Large intestine (tissue), 3 donors: ENCODE measurements at regions not wholly inside any gene's neighbourhood (a gene's known extent, or its start where the extent isn't known, plus 50 kb on each side); places are given as distances from the start of the nearest gene placed in this dataset.
"Not testable (repeated sequence)": the region's sequence is repeated elsewhere in the genome, so short reads cannot be mapped to it uniquely, and the experiment has no call there.

Experiments used
- DNase-seq, 2 donors: peaks; one replicate each; pipeline versions ENCODE4 v3.0.0 to v3.0.0-alpha.2; 2013
- H3K27ac ChIP-seq: one replicate; pipeline ENCODE4 v1.5.1; 2013; ENCODE audit warnings: low read length
- H3K27me3 ChIP-seq: 2 replicates; pipeline ENCODE4 v1.6.1; 2013; ENCODE audit warnings: low read length; ENCODE audit not compliant: control insufficient read depth, insufficient read depth
- H3K36me3 ChIP-seq: 2 replicates; pipeline ENCODE4 v1.6.1; 2013; ENCODE audit warnings: low read length; ENCODE audit not compliant: control insufficient read depth, insufficient read depth
- H3K4me1 ChIP-seq: one replicate; pipeline ENCODE4 v1.6.1; 2013; ENCODE audit warnings: low read length; ENCODE audit not compliant: control insufficient read depth, insufficient read depth
- H3K4me3 ChIP-seq: one replicate; pipeline ENCODE4 v1.5.1; 2013; ENCODE audit warnings: low read length
- H3K9me3 ChIP-seq: one replicate; pipeline ENCODE4 v1.6.1; 2013; ENCODE audit warnings: mild to moderate bottlenecking, low read depth, low read length, moderate library complexity; ENCODE audit not compliant: control insufficient read depth
- WGBS: methylation state at CpG from one replicate; pipeline ENCODE4 v1.1.5; 2013; ENCODE audit warnings: low lambda C conversion rate; ENCODE audit not compliant: insufficient coverage; 5-methylcytosine and 5-hydroxymethylcytosine counted together

- H3K27ac ChIP-seq, H3K27me3 ChIP-seq, H3K36me3 ChIP-seq, H3K9me3 ChIP-seq, H3K4me3 ChIP-seq, DNase-seq, H3K4me1 ChIP-seq: not testable (repeated sequence)
- WGBS: 43% methylated on average over 1 of the region's 8 CpGs
Observed at GRCh38 chr4:115975421-115976001, 862.1 kb upstream of the NDST4 start.

DNA sequence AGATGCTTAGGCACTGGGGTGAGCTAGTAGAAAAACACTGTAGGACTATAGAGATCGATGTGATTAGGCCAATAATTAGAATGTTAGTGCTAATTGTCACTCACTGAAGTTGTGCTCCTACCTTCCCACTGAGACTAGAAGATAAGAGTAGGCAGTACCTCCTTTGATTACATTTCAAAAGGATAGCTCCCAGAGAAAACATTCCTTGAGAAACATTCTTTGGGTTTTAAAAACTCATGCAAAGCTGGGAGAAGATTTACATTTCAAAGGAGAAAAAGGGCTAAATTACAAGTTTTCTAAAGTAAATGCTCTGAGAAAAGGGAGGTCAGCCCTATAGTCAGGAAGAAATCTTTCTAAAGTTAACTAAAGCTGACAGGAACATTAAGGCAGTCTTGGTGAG is 860.3 kb upstream of the NDST4 start:
- H3K9me3 ChIP-seq: no peaks in the 10 kb centered on the region
- H3K27ac ChIP-seq: no peak overlapping the region
- DNase-seq: no peak
- H3K36me3 ChIP-seq: no peaks in the 10 kb centered on the region
- H3K4me3 ChIP-seq: no peak overlapping the region
- H3K4me1 ChIP-seq: no peaks in the 10 kb centered on the region
- H3K27me3 ChIP-seq: no peaks in the 10 kb centered on the region
- WGBS: 20% methylated on average over 1 of the region's 1 CpG

DNA sequence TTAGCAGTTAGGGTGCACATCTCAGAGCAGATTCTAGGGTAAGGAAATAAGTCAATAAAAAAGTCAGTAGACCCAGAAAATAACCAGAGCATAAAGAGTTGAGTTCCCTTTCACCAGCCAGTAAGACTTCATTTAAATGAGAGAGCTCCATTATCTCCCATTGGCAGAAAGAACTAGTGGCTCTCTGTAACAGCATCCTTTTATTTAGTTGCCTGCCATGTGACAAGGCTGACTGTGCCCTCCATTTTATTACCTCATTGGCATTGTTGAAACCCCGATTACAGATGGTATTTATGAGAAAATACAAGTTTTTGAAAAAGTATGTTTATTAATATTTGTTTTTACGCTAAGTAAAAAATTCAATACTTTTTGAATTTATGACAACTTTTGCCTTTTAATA is 859.5 kb upstream of the NDST4 start:
- Histone ChIP-seq H3K9me3 (no peaks in the 10 kb centered on the region), H3K27me3 (no peaks in the 10 kb centered on the region), H3K4me3 (no peak overlapping the region), H3K27ac (no peak overlapping the region), H3K4me1 (no peaks in the 10 kb centered on the region), H3K36me3 (no peaks in the 10 kb centered on the region)
- WGBS: 100% methylated on average over 1 of the region's 2 CpGs
- DNase-seq: no peak

DNA sequence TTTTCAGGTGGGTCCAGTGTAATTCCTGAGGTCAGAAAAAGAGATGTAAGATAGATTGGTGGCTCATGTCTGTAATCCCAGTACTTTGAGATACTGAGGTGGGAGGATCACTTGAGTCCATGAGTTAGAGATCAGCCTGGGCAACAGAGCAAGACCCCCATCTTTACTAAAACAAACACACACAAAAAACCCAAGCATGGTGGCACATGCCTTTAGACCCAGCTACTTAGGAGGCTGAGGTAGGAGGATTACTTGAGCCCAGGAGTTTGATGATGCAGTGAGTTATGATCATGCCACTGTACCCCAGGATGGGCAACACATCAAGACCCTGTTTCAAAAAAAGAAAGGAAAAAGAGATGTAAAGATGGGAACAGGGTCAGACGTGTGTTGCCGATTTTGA is 857.4 kb upstream of the NDST4 start:
- no peak overlapping the region for H3K4me3 ChIP-seq
- no peaks in the 10 kb centered on the region for H3K36me3 ChIP-seq
- no peak overlapping the region for H3K27ac ChIP-seq
- H3K27me3 ChIP-seq: no peaks in the 10 kb centered on the region
- no peaks in the 10 kb centered on the region for H3K9me3 ChIP-seq
- WGBS: 90% methylated on average over 2 of the region's 2 CpGs
- no peak for DNase-seq
- H3K4me1 ChIP-seq: no peaks in the 10 kb centered on the region

DNA sequence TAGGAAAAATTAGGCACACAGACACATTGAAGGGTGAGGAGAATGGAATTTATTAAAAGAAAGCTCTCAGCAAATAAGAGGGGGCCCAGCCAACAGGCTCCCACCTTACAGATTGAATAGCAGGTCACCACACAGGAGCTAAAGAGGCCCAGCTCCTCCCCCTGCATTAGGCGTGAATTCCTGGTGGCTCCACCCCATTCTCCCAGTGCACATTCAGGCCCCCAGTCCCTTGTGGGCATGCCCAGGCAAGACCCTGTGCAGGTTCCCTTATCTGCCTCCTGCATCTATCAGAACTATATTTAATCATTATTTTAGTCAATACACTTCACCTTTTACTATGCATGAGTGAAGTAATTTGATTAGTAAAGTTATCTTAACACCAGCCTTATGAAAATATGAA is 856.3 kb upstream of the NDST4 start:
- no peaks in the 10 kb centered on the region for H3K9me3 ChIP-seq
- no peak for DNase-seq
- no CpG with 5 or more reads among the region's 1 CpG for WGBS

GRCh38 chr4:115965588-115965987 is 852.2 kb upstream of the NDST4 start:
- no peak for DNase-seq
- WGBS: 100% methylated on average over 1 of the region's 3 CpGs
- no peaks in the 10 kb centered on the region for H3K4me1 ChIP-seq
- no peaks in the 10 kb centered on the region for H3K9me3 ChIP-seq
- no peaks in the 10 kb centered on the region for H3K36me3 ChIP-seq
- H3K4me3 ChIP-seq: no peak overlapping the region
- H3K27me3 ChIP-seq: no peaks in the 10 kb centered on the region
- no peak overlapping the region for H3K27ac ChIP-seq

More for the DNA sequence above, 856.3 kb upstream of the NDST4 start:
- H3K4me3 ChIP-seq: no peak overlapping the region
- H3K27ac ChIP-seq: no peak overlapping the region
- H3K27me3 ChIP-seq: no peaks in the 10 kb centered on the region
- no peaks in the 10 kb centered on the region for H3K36me3 ChIP-seq
- no peaks in the 10 kb centered on the region for H3K4me1 ChIP-seq

DNA sequence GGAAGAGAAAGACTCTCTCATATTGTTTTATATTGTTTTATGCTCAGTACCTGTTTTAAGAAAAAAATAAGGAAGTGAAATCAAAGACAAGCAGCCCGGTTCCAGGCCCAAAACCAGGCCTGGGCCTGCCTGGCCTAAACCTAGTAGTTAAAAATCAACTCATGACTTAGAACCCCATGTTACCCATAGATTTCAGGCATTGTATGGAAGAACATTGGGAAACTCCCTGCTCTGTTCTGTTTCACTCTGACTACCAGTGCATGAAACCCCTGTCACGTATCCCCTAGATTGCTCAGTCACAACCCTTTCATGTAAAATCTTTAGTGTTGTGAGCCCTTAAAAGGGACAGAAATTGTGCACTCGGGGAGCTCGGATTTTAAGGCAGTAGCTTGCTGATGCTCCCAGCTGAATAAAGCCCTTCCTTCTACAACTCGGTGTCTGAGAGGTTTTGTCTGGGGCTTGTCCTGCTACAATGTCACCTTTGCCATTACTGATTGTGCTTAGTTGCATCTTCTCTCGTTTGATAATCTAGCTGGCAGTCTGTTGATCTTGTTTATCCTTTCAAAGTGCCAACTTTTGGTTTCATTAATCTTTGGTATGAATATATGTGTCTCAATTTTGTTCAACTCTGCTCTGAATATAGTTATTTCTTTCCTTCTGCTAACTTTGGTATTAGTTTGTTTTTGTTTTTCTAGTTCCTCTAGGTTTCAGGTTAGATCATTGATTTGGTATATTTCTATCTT is 842.8 kb upstream of the NDST4 start:
- H3K4me3 ChIP-seq, DNase-seq, H3K9me3 ChIP-seq, H3K27ac ChIP-seq, H3K4me1 ChIP-seq, H3K36me3 ChIP-seq, H3K27me3 ChIP-seq: not testable (repeated sequence)
- WGBS: 0% methylated on average over 1 of the region's 6 CpGs

GRCh38 chr4:115950806-115951205 is 837.4 kb upstream of the NDST4 start:
- WGBS: no CpG with 5 or more reads among the region's 10 CpGs
- DNase-seq: no peak

GRCh38 chr4:115949974-115950743 is 836.7 kb upstream of the NDST4 start:
- WGBS: no CpG with 5 or more reads among the region's 3 CpGs
- H3K27ac ChIP-seq, H3K27me3 ChIP-seq, H3K36me3 ChIP-seq, DNase-seq, H3K4me3 ChIP-seq, H3K9me3 ChIP-seq, H3K4me1 ChIP-seq: not testable (repeated sequence)

More at GRCh38 chr4:115950806-115951205, 837.4 kb upstream of the NDST4 start:
- Histone ChIP-seq H3K4me3 (no peak overlapping the region), H3K36me3 (no peaks in the 10 kb centered on the region), H3K27me3 (no peaks in the 10 kb centered on the region), H3K9me3 (no peaks in the 10 kb centered on the region), H3K4me1 (no peaks in the 10 kb centered on the region), H3K27ac (no peak overlapping the region)

GRCh38 chr4:115945026-115945425 is 831.6 kb upstream of the NDST4 start:
- WGBS: no CpG with 5 or more reads among the region's 3 CpGs
- H3K36me3 ChIP-seq: no peaks in the 10 kb centered on the region
- H3K27ac ChIP-seq: no peak overlapping the region

More at GRCh38 chr4:115945026-115945425, 831.6 kb upstream of the NDST4 start:
- DNase-seq: no peak
- Histone ChIP-seq H3K4me1 (no peaks in the 10 kb centered on the region), H3K9me3 (no peaks in the 10 kb centered on the region), H3K27me3 (no peaks in the 10 kb centered on the region), H3K4me3 (no peak overlapping the region)
